GM18517 (cell line): ENCODE measurements at regions not wholly inside any gene's neighbourhood (a gene's known extent, or its start where the extent isn't known, plus 50 kb on each side); places are given as distances from the start of the nearest gene placed in this dataset.

Experiments
- ATAC-seq: cut with Tn5 transposase; IDR thresholded peaks from one replicate; pipeline ENCODE4 v1.9.1; 2021; ENCODE audit warnings: mild to moderate bottlenecking, moderate library complexity; ENCODE audit not compliant: unreplicated experiment

- no peak for ATAC-seq
These were observed 188.2 kb upstream of the CTBP2 start for GRCh38 chr10:125348536-125348935.

- peak; percentile 56 for ATAC-seq
These were observed 184.3 kb upstream of the CTBP2 start for GRCh38 chr10:125344573-125345171.

GRCh38 chr10:125343983-125344382, 183.6 kb upstream of the CTBP2 start:
- no peak for ATAC-seq

GRCh38 chr10:125343118-125343925, 183.0 kb upstream of the CTBP2 start:
- ATAC-seq: no peak

- no peak for ATAC-seq
These were observed 181.2 kb upstream of the CTBP2 start for GRCh38 chr10:125341611-125342010.

GRCh38 chr10:125340903-125341302, 180.5 kb upstream of the CTBP2 start:
- no peak for ATAC-seq

- ATAC-seq: no peak
These were observed 177.1 kb upstream of the CTBP2 start for GRCh38 chr10:125337510-125337909.

- no peak for ATAC-seq
These were observed 174.2 kb upstream of the CTBP2 start for GRCh38 chr10:125334545-125334944.

GRCh38 chr10:125333769-125334168, 173.4 kb upstream of the CTBP2 start:
- ATAC-seq: no peak

- no peak for ATAC-seq
These were observed 172.8 kb upstream of the CTBP2 start for GRCh38 chr10:125333209-125333591.

GRCh38 chr10:125332548-125333208, 172.3 kb upstream of the CTBP2 start:
- no peak for ATAC-seq

GRCh38 chr10:125331056-125331455, 170.7 kb upstream of the CTBP2 start:
- no peak for ATAC-seq

- ATAC-seq: no peak
These were observed 168.7 kb upstream of the CTBP2 start for GRCh38 chr10:125329056-125329455.

- no peak for ATAC-seq
These were observed 165.0 kb upstream of the CTBP2 start for GRCh38 chr10:125325326-125325725.

GRCh38 chr10:125316436-125316835, 156.1 kb upstream of the CTBP2 start:
- ATAC-seq: no peak

- no peak for ATAC-seq
These were observed 140.6 kb upstream of the CTBP2 start for GRCh38 chr10:125300937-125301336.

GRCh38 chr10:125299461-125299860, 139.1 kb upstream of the CTBP2 start:
- no peak for ATAC-seq

- no peak for ATAC-seq
These were observed 136.2 kb upstream of the CTBP2 start for GRCh38 chr10:125296598-125296997.

- no peak for ATAC-seq
These were observed 133.7 kb upstream of the CTBP2 start for GRCh38 chr10:125294109-125294508.

- ATAC-seq: no peak
These were observed 131.5 kb upstream of the CTBP2 start for GRCh38 chr10:125291836-125292235.

GRCh38 chr10:125289461-125289860, 129.1 kb upstream of the CTBP2 start:
- no peak for ATAC-seq
